Naive thymus-derived CD8-positive, alpha-beta T cell (primary cell): ENCODE measurements at regions not wholly inside any gene's neighbourhood (a gene's known extent, or its start where the extent isn't known, plus 50 kb on each side); places are given as distances from the start of the nearest gene placed in this dataset.

ENCODE experiments used
- ATAC-seq, 2 donors: fragments of 150-1000 bp; cut with Tn5 transposase in 1 of 2; sonication (Bioruptor Pico), chemical (Tn5 transposase) in 1 of 2; 1 replicate in 1 of 2; 2 replicates in 1 of 2; pipeline ENCODE4 v1.10.0; 2021; ENCODE audit warnings: mild to moderate bottlenecking in 2 of 2, moderate library complexity in 2 of 2
- POLR2A ChIA-PET: fragments of 350-600 bp; sonication (Branson Sonifier 250); formaldehyde crosslinking; loops from one replicate; lab custom pipeline; 2021; ENCODE audit warnings: antibody characterized with exemption; lab: Charles Lee
- DNase-seq, 10 donors: peaks; one replicate each; pipeline versions ENCODE4 v3.0.0 to v3.0.0-alpha.2; 2020 to 2022
- H3K27ac Mint-ChIP-seq, 10 donors: one replicate each; pipeline ENCODE4 v1.8.0; 2020 to 2022; ENCODE audit warnings: mild to moderate bottlenecking in 10 of 10, mixed read lengths in 10 of 10, moderate library complexity in 4 of 10, inconsistent platforms in 1 of 10
- H3K27me3 Mint-ChIP-seq, 5 donors: one replicate each; pipeline ENCODE4 v1.8.0; 2021 to 2022; ENCODE audit warnings: mixed read lengths in 5 of 5
- H3K36me3 Mint-ChIP-seq, 3 donors: one replicate each; pipeline ENCODE4 v1.8.0; 2020 to 2022; ENCODE audit warnings: mixed read lengths in 3 of 3, mild to moderate bottlenecking in 2 of 3, inconsistent platforms in 1 of 3
- H3K4me1 Mint-ChIP-seq, 4 donors: one replicate each; pipeline ENCODE4 v1.8.0; 2021 to 2022; ENCODE audit warnings: mixed read lengths in 4 of 4
- H3K4me3 Mint-ChIP-seq, 10 donors: one replicate each; pipeline ENCODE4 v1.8.0; 2020 to 2022; ENCODE audit warnings: mild to moderate bottlenecking in 10 of 10, mixed read lengths in 10 of 10, moderate library complexity in 6 of 10, inconsistent platforms in 1 of 10
- H3K9me3 Mint-ChIP-seq, 9 donors: one replicate each; pipeline ENCODE4 v1.8.0; 2020 to 2022; ENCODE audit warnings: mixed read lengths in 9 of 9, mild to moderate bottlenecking in 3 of 9, inconsistent platforms in 1 of 9, moderate library complexity in 1 of 9

GRCh38 chr5:68646144-68646543, 430.6 kb downstream of the PIK3R1 start:
- ATAC-seq (no peak), DNase-seq (no peak)
- Mint-ChIP-seq H3K27ac (no peak overlapping the region), H3K27me3 (peaks cover 0 to 1% (median 0%) of the 10 kb centered on the region in 5 donors), H3K9me3 (peaks cover 0 to 5% (median 0%) of the 10 kb centered on the region in 9 donors), H3K4me3 (no peak overlapping the region), H3K4me1 (no peaks in the 10 kb centered on the region), H3K36me3 (no peaks in the 10 kb centered on the region)
- POLR2A ChIA-PET = no interaction called here

GRCh38 chr5:68647743-68648142, 432.2 kb downstream of the PIK3R1 start:
- POLR2A ChIA-PET = no interaction called here
- Mint-ChIP-seq H3K27me3 (no peaks in the 10 kb centered on the region), H3K36me3 (no peaks in the 10 kb centered on the region), H3K9me3 (no peaks in the 10 kb centered on the region), H3K4me1 (no peaks in the 10 kb centered on the region), H3K4me3 (no peak overlapping the region), H3K27ac (no peak overlapping the region)
- no peak for ATAC-seq
- no peak for DNase-seq

GRCh38 chr5:68648944-68649857, 433.6 kb downstream of the PIK3R1 start:
- ATAC-seq = no peak
- no peaks in the 10 kb centered on the region for H3K9me3 Mint-ChIP-seq
- POLR2A ChIA-PET = no interaction called here
- H3K36me3 Mint-ChIP-seq = no peaks in the 10 kb centered on the region
- H3K4me1 Mint-ChIP-seq = no peaks in the 10 kb centered on the region
- H3K27ac Mint-ChIP-seq = no peak overlapping the region
- no peak overlapping the region for H3K4me3 Mint-ChIP-seq
- H3K27me3 Mint-ChIP-seq = no peaks in the 10 kb centered on the region
- DNase-seq = no peak

- Mint-ChIP-seq H3K4me3 (no peak overlapping the region), H3K4me1 (no peaks in the 10 kb centered on the region), H3K27me3 (no peaks in the 10 kb centered on the region), H3K9me3 (no peaks in the 10 kb centered on the region), H3K36me3 (no peaks in the 10 kb centered on the region), H3K27ac (no peak overlapping the region)
- POLR2A ChIA-PET = no interaction called here
- no peak for ATAC-seq
- no peak for DNase-seq
These were observed 437.0 kb downstream of the PIK3R1 start for GRCh38 chr5:68652534-68652965.

DNA sequence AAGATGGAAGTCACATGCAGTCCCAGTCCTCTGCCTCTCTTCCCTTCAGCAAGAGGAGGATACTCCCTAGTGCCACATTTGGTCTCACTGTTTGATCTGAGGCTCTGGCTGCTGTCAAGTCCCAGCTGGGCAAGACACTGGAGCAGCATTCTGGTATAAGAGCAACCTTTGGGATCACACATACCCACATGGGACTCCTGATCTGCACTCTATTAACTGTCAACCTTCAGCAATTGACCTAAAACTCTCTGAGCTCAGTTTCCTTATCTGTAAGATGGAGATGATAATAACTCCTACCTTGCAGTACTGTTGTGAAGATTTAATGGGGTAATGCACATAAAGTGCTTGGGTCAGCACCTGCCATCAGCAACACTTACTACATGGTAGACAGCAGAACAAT, 437.9 kb downstream of the PIK3R1 start:
- no peak for ATAC-seq
- Mint-ChIP-seq H3K27ac (no peak overlapping the region), H3K27me3 (no peaks in the 10 kb centered on the region), H3K4me3 (no peak overlapping the region), H3K36me3 (no peaks in the 10 kb centered on the region), H3K9me3 (no peaks in the 10 kb centered on the region), H3K4me1 (no peaks in the 10 kb centered on the region)
- DNase-seq = no peak
- POLR2A ChIA-PET = no interaction called here

- H3K27me3 Mint-ChIP-seq = no peaks in the 10 kb centered on the region
- H3K27ac Mint-ChIP-seq = no peak overlapping the region
- H3K36me3 Mint-ChIP-seq = no peaks in the 10 kb centered on the region
- H3K9me3 Mint-ChIP-seq = no peaks in the 10 kb centered on the region
- H3K4me3 Mint-ChIP-seq = no peak overlapping the region
- no peaks in the 10 kb centered on the region for H3K4me1 Mint-ChIP-seq
- no peak for DNase-seq
- POLR2A ChIA-PET = no interaction called here
- no peak for ATAC-seq
These were observed 436.5 kb upstream of the SLC30A5 start for GRCh38 chr5:68657055-68657961.

DNA sequence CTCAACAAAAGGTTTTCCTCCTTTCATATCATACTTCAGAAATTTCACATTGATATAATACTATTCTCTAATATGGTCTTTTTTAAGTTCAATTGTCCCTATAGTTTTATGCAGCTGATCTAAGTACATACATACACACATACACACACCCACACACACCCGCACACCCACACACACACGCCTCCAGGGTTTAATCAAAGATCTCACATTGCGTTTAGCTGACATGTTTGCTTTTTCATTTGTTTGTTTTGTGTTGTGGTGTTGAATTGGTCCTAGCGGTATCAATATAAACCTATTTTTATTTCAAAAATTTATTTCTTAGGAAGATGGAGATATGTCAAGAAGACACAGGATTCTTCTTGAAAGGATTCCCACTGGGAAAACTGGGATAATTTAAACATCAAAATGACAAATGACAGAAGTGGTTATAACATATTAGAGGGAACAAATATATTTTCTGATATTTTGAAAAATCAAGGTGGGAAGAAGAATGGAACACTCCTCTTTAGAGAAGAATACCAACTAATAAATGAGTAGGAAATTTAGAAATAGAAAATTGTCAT, 434.9 kb upstream of the SLC30A5 start:
- ATAC-seq = no peak
- no peaks in the 10 kb centered on the region for H3K27me3 Mint-ChIP-seq

GRCh38 chr5:68659881-68660280, 433.9 kb upstream of the SLC30A5 start:
- ATAC-seq = no peak
- DNase-seq = no peak
- no peak overlapping the region for H3K4me3 Mint-ChIP-seq
- H3K27ac Mint-ChIP-seq = no peak overlapping the region
- H3K4me1 Mint-ChIP-seq = no peaks in the 10 kb centered on the region
- H3K27me3 Mint-ChIP-seq = no peaks in the 10 kb centered on the region
- no peaks in the 10 kb centered on the region for H3K36me3 Mint-ChIP-seq
- no peaks in the 10 kb centered on the region for H3K9me3 Mint-ChIP-seq
- POLR2A ChIA-PET = no interaction called here

More for the DNA sequence above, 434.9 kb upstream of the SLC30A5 start:
- POLR2A ChIA-PET = no interaction called here
- DNase-seq = no peak
- no peaks in the 10 kb centered on the region for H3K9me3 Mint-ChIP-seq
- no peak overlapping the region for H3K27ac Mint-ChIP-seq
- no peaks in the 10 kb centered on the region for H3K36me3 Mint-ChIP-seq
- no peak overlapping the region for H3K4me3 Mint-ChIP-seq
- H3K4me1 Mint-ChIP-seq = no peaks in the 10 kb centered on the region

GRCh38 chr5:68661237-68661636, 432.6 kb upstream of the SLC30A5 start:
- no peaks in the 10 kb centered on the region for H3K36me3 Mint-ChIP-seq
- H3K9me3 Mint-ChIP-seq = no peaks in the 10 kb centered on the region
- POLR2A ChIA-PET = no interaction called here
- H3K4me1 Mint-ChIP-seq = no peaks in the 10 kb centered on the region
- no peak overlapping the region for H3K27ac Mint-ChIP-seq
- DNase-seq (no peak), ATAC-seq (no peak)
- H3K4me3 Mint-ChIP-seq = no peak overlapping the region
- no peaks in the 10 kb centered on the region for H3K27me3 Mint-ChIP-seq

- Mint-ChIP-seq H3K9me3 (no peaks in the 10 kb centered on the region), H3K4me1 (no peaks in the 10 kb centered on the region), H3K27ac (peak overlapping the region in 1 of 10 donors; percentile 41), H3K36me3 (no peaks in the 10 kb centered on the region), H3K4me3 (no peak overlapping the region), H3K27me3 (no peaks in the 10 kb centered on the region)
- POLR2A ChIA-PET = no interaction called here
- no peak for DNase-seq
- ATAC-seq = no peak
These were observed 431.0 kb upstream of the SLC30A5 start for GRCh38 chr5:68662804-68663307.

GRCh38 chr5:68669864-68670575, 423.8 kb upstream of the SLC30A5 start:
- POLR2A ChIA-PET = no interaction called here
- Mint-ChIP-seq H3K36me3 (no peaks in the 10 kb centered on the region), H3K4me1 (peaks cover 0 to 12% (median 5%) of the 10 kb centered on the region in 4 donors), H3K4me3 (no peak overlapping the region), H3K27me3 (no peaks in the 10 kb centered on the region), H3K27ac (no peak overlapping the region), H3K9me3 (no peaks in the 10 kb centered on the region)
- DNase-seq = no peak
- no peak for ATAC-seq

DNA sequence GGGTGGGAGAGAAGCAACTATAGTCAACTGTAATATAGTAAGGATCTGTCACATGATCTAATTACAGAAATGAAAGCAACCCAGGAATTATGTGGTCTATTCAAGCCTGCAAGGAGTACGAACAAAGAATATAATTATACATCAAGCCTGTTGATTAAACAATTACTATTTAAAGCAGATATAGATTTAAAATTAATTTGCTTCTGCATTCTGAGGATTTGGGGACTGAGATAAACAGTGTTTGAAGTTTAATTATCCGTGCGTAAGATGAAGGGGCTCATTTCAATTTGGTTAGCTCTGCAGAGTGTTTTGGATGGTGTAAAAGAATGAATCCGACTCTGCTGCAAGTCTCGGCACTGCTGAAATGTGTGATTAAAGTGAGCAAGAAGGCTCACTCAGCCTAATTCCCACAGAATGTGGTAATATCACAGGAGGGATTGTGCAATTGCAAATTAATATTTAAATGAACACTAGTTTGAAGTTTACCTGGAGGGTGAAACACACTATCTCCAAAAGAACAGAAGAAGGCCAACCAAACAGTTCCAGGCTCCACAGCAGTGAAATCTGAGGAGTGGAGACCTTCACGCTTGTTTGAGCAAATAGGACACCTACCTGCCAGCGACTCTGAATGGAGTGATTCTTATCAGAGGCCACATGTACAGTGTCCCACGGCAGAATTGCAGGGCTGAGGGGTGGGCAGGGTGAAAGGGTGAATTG, 420.6 kb upstream of the SLC30A5 start:
- POLR2A ChIA-PET = no interaction called here
- Mint-ChIP-seq H3K4me1 (peaks cover 0 to 12% (median 5%) of the 10 kb centered on the region in 4 donors), H3K27me3 (no peaks in the 10 kb centered on the region), H3K27ac (no peak overlapping the region), H3K4me3 (no peak overlapping the region), H3K36me3 (no peaks in the 10 kb centered on the region), H3K9me3 (no peaks in the 10 kb centered on the region)
- ATAC-seq = no peak
- no peak for DNase-seq
